ENCODE measurements at regions not wholly inside any gene's neighbourhood (a gene's known extent, or its start where the extent isn't known, plus 50 kb on each side); places are given as distances from the start of the nearest gene placed in this dataset.

- H3K4me3 ChIP-seq, result no peak overlapping the region
- H3K27ac ChIP-seq, result no peak overlapping the region
- H3K4me2 ChIP-seq, result no peak overlapping the region
- DNase-seq (ENCODE audit: low read depth in 1 of 2, low spot score in 1 of 2) (peak in 1 of 2 experiments; percentile 33), ATAC-seq (peak; percentile 48 to 69; a peak in 3 of 6 replicates), FAIRE-seq (no peak)
- no peak for TF ChIP-seq PHF8 (IDR thresholded peaks at IDR 0.05; ENCODE audit: borderline replicate concordance, low read depth)
- TF ChIP-seq HDAC2 (IDR thresholded peaks at IDR 0.05), result no peak
- no peak for TF ChIP-seq PBX3 (IDR thresholded peaks at IDR 0.05)
- no peak for TF ChIP-seq POLR2AphosphoS2 (conservative IDR thresholded peaks at IDR 0.05; ENCODE audit: low read length)
- TF ChIP-seq MAZ (IDR thresholded peaks at IDR 0.05; ENCODE audit: borderline replicate concordance, low read depth, low read length), result no peak
- TF ChIP-seq KDM5A (IDR thresholded peaks at IDR 0.05), result no peak
- TF ChIP-seq KDM1A (IDR thresholded peaks at IDR 0.05; ENCODE audit: low read depth), result no peak
- no peak for TF ChIP-seq RAD21 (conservative IDR thresholded peaks at IDR 0.05 in 1 of 2, IDR thresholded peaks at IDR 0.05 in 1 of 2)
- TF ChIP-seq USF2 (IDR thresholded peaks at IDR 0.05), result no peak
- TF ChIP-seq HOXB5 (CRISPR knock-in tag; IDR thresholded peaks at IDR 0.05), result no peak
- POLR2A ChIA-PET, result interaction anchor here (1.3 kb wide), 1 partner anchor 115 kb away, joined by 4 read pairs; no protein-coding TSS in a partner anchor
- 78% methylated on average over 14 of the region's 14 CpGs for WGBS (ENCODE audit: missing lambda C conversion rate)
- no peaks in the 10 kb centered on the region for H3K4me1 ChIP-seq
- CTCF ChIA-PET, result interaction anchor here (0.9 to 2.7 kb wide), 8 partner anchors 9 to 119 kb away, joined by 3 to 8 read pairs (median 4); no protein-coding TSS in a partner anchor
- H3K9me3 ChIP-seq, result no peaks in the 10 kb centered on the region
Observed at GRCh38 chr2:20562540-20563225, 88.2 kb downstream of the HS1BP3 start.

GRCh38 chr2:20563251-20563650, 87.6 kb downstream of the HS1BP3 start:
- no peak for ATAC-seq
- H3K4me2 ChIP-seq, result no peak overlapping the region
- no peak overlapping the region for H3K27ac ChIP-seq
- H3K9me3 ChIP-seq, result no peaks in the 10 kb centered on the region
- H3K4me1 ChIP-seq, result no peaks in the 10 kb centered on the region
- FAIRE-seq, result no peak
- POLR2A ChIA-PET, result interaction anchor here (2.1 kb wide), 1 partner anchor 116 kb away, joined by 8 read pairs; the partner anchor contains the start of gene RHOB
- 84% methylated on average over 3 of the region's 3 CpGs for WGBS (ENCODE audit: missing lambda C conversion rate)
- H3K4me3 ChIP-seq, result no peak overlapping the region
- no peak for DNase-seq (ENCODE audit: low read depth in 1 of 2, low spot score in 1 of 2)
- CTCF ChIA-PET, result interaction anchor here (0.9 to 2.7 kb wide), 7 partner anchors 9 to 119 kb away, joined by 3 to 8 read pairs (median 5); no protein-coding TSS in a partner anchor
- no peak for TF ChIP-seq REST (IDR thresholded peaks at IDR 0.05)
- TF ChIP-seq HOXB5 (CRISPR knock-in tag; IDR thresholded peaks at IDR 0.05), result no peak
- no peak for TF ChIP-seq USF2 (IDR thresholded peaks at IDR 0.05)
- no peak for TF ChIP-seq RFX5 (IDR thresholded peaks at IDR 0.05)
- no peak for TF ChIP-seq FOXS1 (CRISPR knock-in tag; IDR thresholded peaks at IDR 0.05)
- no peak for TF ChIP-seq ESRRA (IDR thresholded peaks at IDR 0.05; ENCODE audit: borderline replicate concordance, low read length)
- TF ChIP-seq RCOR1 (IDR thresholded peaks at IDR 0.05; ENCODE audit: low read depth, low read length), result no peak
- no peak for TF ChIP-seq ZNF302 (CRISPR knock-in tag; IDR thresholded peaks at IDR 0.05)
- TF ChIP-seq ZC3H11A (IDR thresholded peaks at IDR 0.05), result no peak

Measured in A549 (cell line).